ENCODE measurements at regions not wholly inside any gene's neighbourhood (a gene's known extent, or its start where the extent isn't known, plus 50 kb on each side); places are given as distances from the start of the nearest gene placed in this dataset.

- intact Hi-C loops (cut with micrococcal nuclease) (no loop called here), in situ Hi-C loops (cut with MboI; ENCODE audit: low sequenced_read_pairs) (no loop called here), dilution Hi-C loops (cut with HindIII; ENCODE audit: low sequenced_read_pairs, unreplicated experiment) (no loop called here)
- H3K27ac ChIP-seq (ENCODE audit: insufficient read depth, low read length) = peak overlapping the region; percentile 40; the same call in 1 of the 2 replicates
- ATAC-seq (ENCODE audit: low read depth) (peak; percentile 53), DNase-seq (peak; percentile 48)
- H4K5ac ChIP-seq (ENCODE audit: low read depth, low read length) = no peak overlapping the region; the same call in 1 of the 2 replicates
- H3K18ac ChIP-seq (ENCODE audit: low read depth, low read length) = no peak overlapping the region
- no peak overlapping the region for H3K4me3 ChIP-seq (ENCODE audit: insufficient read depth, low read depth, low read length)
- no CpG with 5 or more reads among the region's 3 CpGs for WGBS, 2 experiments (ENCODE audit: extremely low coverage in 2 of 2, insufficient read length in 1 of 2)
- no peak overlapping the region for H4K91ac ChIP-seq (ENCODE audit: insufficient read depth, low read depth, low read length)
- H3K9me3 ChIP-seq (ENCODE audit: control insufficient read depth, insufficient read depth, low read length) = peaks cover 3% of the 10 kb centered on the region; the same call in 1 of the 2 replicates
- H2AK5ac ChIP-seq (ENCODE audit: low read depth, low read length) = no peak overlapping the region
- no peak overlapping the region for H4K8ac ChIP-seq (ENCODE audit: low read depth in 2 of 2, low read length in 2 of 2)
- H3K56ac ChIP-seq (ENCODE audit: extremely low read depth, insufficient read depth, low read length) = no peak overlapping the region
- H2BK15ac ChIP-seq (ENCODE audit: low read depth, low read length) = no peak overlapping the region
- ChIA-PET POLR2A (ENCODE audit: unreplicated experiment) (no interaction called here), CTCF (no interaction called here)
- no peak overlapping the region for H2BK120ac ChIP-seq (ENCODE audit: low read depth, low read length)
- H3K36me3 ChIP-seq (ENCODE audit: control insufficient read depth, insufficient read depth, low read length) = no peaks in the 10 kb centered on the region
- no peak overlapping the region; the same call in 1 of the 2 replicates for H3K4me2 ChIP-seq (ENCODE audit: low read depth, low read length)
- H2BK5ac ChIP-seq (ENCODE audit: low read depth, low read length, poor library complexity, severe bottlenecking) = no peak overlapping the region
- peaks cover 2% of the 10 kb centered on the region; the same call in 1 of the 2 replicates for H3K27me3 ChIP-seq (ENCODE audit: control insufficient read depth, insufficient read depth, low read length)
- no peak overlapping the region for H3K14ac ChIP-seq (replicated peaks; ENCODE audit: low read depth, low read length)
- no peak overlapping the region for H2AK9ac ChIP-seq (replicated peaks; ENCODE audit: low read depth, low read length, poor library complexity)
- TF ChIP-seq, protein P1, sequence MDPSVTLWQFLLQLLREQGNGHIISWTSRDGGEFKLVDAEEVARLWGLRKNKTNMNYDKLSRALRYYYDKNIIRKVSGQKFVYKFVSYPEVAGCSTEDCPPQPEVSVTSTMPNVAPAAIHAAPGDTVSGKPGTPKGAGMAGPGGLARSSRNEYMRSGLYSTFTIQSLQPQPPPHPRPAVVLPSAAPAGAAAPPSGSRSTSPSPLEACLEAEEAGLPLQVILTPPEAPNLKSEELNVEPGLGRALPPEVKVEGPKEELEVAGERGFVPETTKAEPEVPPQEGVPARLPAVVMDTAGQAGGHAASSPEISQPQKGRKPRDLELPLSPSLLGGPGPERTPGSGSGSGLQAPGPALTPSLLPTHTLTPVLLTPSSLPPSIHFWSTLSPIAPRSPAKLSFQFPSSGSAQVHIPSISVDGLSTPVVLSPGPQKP (IDR thresholded peaks at IDR 0.05; ENCODE audit: borderline replicate concordance, low read depth, low read length) = no peak
- TF ChIP-seq BHLHE40 (IDR thresholded peaks at IDR 0.05; ENCODE audit: low read depth, low read length) = no peak
- TF ChIP-seq MAFK (IDR thresholded peaks at IDR 0.05; ENCODE audit: low read depth, low read length) = no peak
- TF ChIP-seq SMC3 (IDR thresholded peaks at IDR 0.05; ENCODE audit: low read depth, low read length) = no peak
- TF ChIP-seq CTCF (conservative IDR thresholded peaks at IDR 0.05; ENCODE audit: low read depth, low read length) = no peak
- TF ChIP-seq MXI1 (IDR thresholded peaks at IDR 0.05; ENCODE audit: borderline replicate concordance, low read depth, low read length) = no peak
- TF ChIP-seq NFE2L2 (IDR thresholded peaks at IDR 0.05; ENCODE audit: low read depth, low read length) = no peak
- no peak for TF ChIP-seq USF2 (IDR thresholded peaks at IDR 0.05; ENCODE audit: low read depth, low read length)
- TF ChIP-seq CEBPB (IDR thresholded peaks at IDR 0.05; ENCODE audit: low read depth, low read length) = no peak
- no TSS peak for BruUV-seq (replicated peaks)
- no peaks in the 10 kb centered on the region for H4K20me1 ChIP-seq (ENCODE audit: insufficient read depth, low read length)
- no peak overlapping the region for H3K4ac ChIP-seq (ENCODE audit: low read depth, low read length)
- no peak overlapping the region for H3K9ac ChIP-seq (ENCODE audit: low read depth, low read length)
- no peaks in the 10 kb centered on the region for H3K79me1 ChIP-seq (ENCODE audit: low read depth in 1 of 2, low read length in 2 of 2)
- no peaks in the 10 kb centered on the region for H3K9me1 ChIP-seq (ENCODE audit: insufficient read depth, low read length)
- H3K4me1 ChIP-seq (ENCODE audit: control insufficient read depth, insufficient read depth, low read length) = no peaks in the 10 kb centered on the region; the same call in 1 of the 2 replicates
- no peak overlapping the region for H2BK20ac ChIP-seq (ENCODE audit: low read depth, low read length)
- H3K23ac ChIP-seq (ENCODE audit: low read depth, low read length) = no peak overlapping the region
- no peak overlapping the region for H2AFZ ChIP-seq (replicated peaks; ENCODE audit: low read length, poor library complexity)
Measured at GRCh38 chr16:74186561-74186971, 110.0 kb upstream of the PSMD7 start.
